ENCODE measurements at regions not wholly inside any gene's neighbourhood (a gene's known extent, or its start where the extent isn't known, plus 50 kb on each side); places are given as distances from the start of the nearest gene placed in this dataset.

- H3K9me3 ChIP-seq: no peaks in the 10 kb centered on the region
- TF ChIP-seq CTCF (IDR thresholded peaks at IDR 0.05): no peak
- H3K4me3 ChIP-seq: no peak overlapping the region
- intact Hi-C loops (cut with DNase I, micrococcal nuclease): no loop called here
- no peaks in the 10 kb centered on the region for H3K36me3 ChIP-seq (ENCODE audit: low read depth)
- no peak for DNase-seq
- no peak for ATAC-seq
- H3K4me1 ChIP-seq (ENCODE audit: low read depth): no peaks in the 10 kb centered on the region
Observed at GRCh38 chr1:228882041-228882770, 146.9 kb downstream of the RHOU start.

GRCh38 chr1:228882771-228883450 is 147.6 kb downstream of the RHOU start:
- Histone ChIP-seq H3K4me1 (ENCODE audit: low read depth) (no peaks in the 10 kb centered on the region), H3K9me3 (no peaks in the 10 kb centered on the region), H3K4me3 (no peak overlapping the region), H3K36me3 (ENCODE audit: low read depth) (no peaks in the 10 kb centered on the region)
- no peak for TF ChIP-seq CTCF (IDR thresholded peaks at IDR 0.05)
- no peak for ATAC-seq
- intact Hi-C loops (cut with DNase I, micrococcal nuclease): no loop called here
- no peak for DNase-seq

- intact Hi-C loops (cut with DNase I, micrococcal nuclease): no loop called here
- TF ChIP-seq CTCF (IDR thresholded peaks at IDR 0.05): no peak
- Histone ChIP-seq H3K36me3 (ENCODE audit: low read depth) (no peaks in the 10 kb centered on the region), H3K9me3 (no peaks in the 10 kb centered on the region), H3K4me1 (ENCODE audit: low read depth) (no peaks in the 10 kb centered on the region), H3K4me3 (no peak overlapping the region)
- ATAC-seq (no peak), DNase-seq (no peak)
Observed at GRCh38 chr1:228883535-228883934, 148.3 kb downstream of the RHOU start.

GRCh38 chr1:228884196-228884595 is 148.9 kb downstream of the RHOU start:
- intact Hi-C loops (cut with DNase I, micrococcal nuclease): no loop called here
- TF ChIP-seq CTCF (IDR thresholded peaks at IDR 0.05): no peak
- DNase-seq: no peak

GRCh38 chr1:228884615-228885566 is 149.6 kb downstream of the RHOU start:
- no peak for ATAC-seq
- Histone ChIP-seq H3K4me1 (ENCODE audit: low read depth) (no peaks in the 10 kb centered on the region), H3K9me3 (no peaks in the 10 kb centered on the region), H3K4me3 (no peak overlapping the region), H3K36me3 (ENCODE audit: low read depth) (no peaks in the 10 kb centered on the region)
- intact Hi-C loops (cut with DNase I, micrococcal nuclease): no loop called here
- no peak for DNase-seq
- no peak for TF ChIP-seq CTCF (IDR thresholded peaks at IDR 0.05)

More at GRCh38 chr1:228884196-228884595, 148.9 kb downstream of the RHOU start:
- no peak for ATAC-seq
- Histone ChIP-seq H3K9me3 (no peaks in the 10 kb centered on the region), H3K4me1 (ENCODE audit: low read depth) (no peaks in the 10 kb centered on the region), H3K36me3 (ENCODE audit: low read depth) (no peaks in the 10 kb centered on the region), H3K4me3 (no peak overlapping the region)

Data from mucosa of descending colon (tissue), 3 donors.